ENCODE measurements at regions not wholly inside any gene's neighbourhood (a gene's known extent, or its start where the extent isn't known, plus 50 kb on each side); places are given as distances from the start of the nearest gene placed in this dataset.

- peaks cover 13% of the 10 kb centered on the region for H4K20me1 ChIP-seq (ENCODE audit: insufficient read depth)
- no peaks in the 10 kb centered on the region for H3K27me3 ChIP-seq (ENCODE audit: insufficient read depth)
These were observed 141.0 kb upstream of the CIBAR2 start for GRCh38 chr16:85253084-85253941.

More at GRCh38 chr16:85253084-85253941, 141.0 kb upstream of the CIBAR2 start:
- no peaks in the 10 kb centered on the region; the same call in 1 of the 2 replicates for H3K79me2 ChIP-seq (ENCODE audit: insufficient read depth)
- no peak overlapping the region for H2AFZ ChIP-seq (ENCODE audit: low read depth)
- H3K4me1 ChIP-seq (ENCODE audit: control insufficient read depth in 1 of 2, insufficient read depth in 2 of 2, low read depth in 1 of 2, low read length in 1 of 2): peaks cover 0 to 55% of the 10 kb centered on the region in 2 experiments; a peak in 1 of 4 replicates
- H3K36me3 ChIP-seq (replicated peaks in 1 of 2; ENCODE audit: control insufficient read depth in 1 of 2, insufficient read depth in 2 of 2, low read length in 1 of 2): no peaks in the 10 kb centered on the region
- H3K4me2 ChIP-seq: no peak overlapping the region
- POLR2A ChIA-PET: interaction anchor here (1.0 kb wide), 1 partner anchor 34 kb away, joined by 3 read pairs; no protein-coding TSS in a partner anchor
- no peak overlapping the region for H3K9ac ChIP-seq
- peak overlapping the region in 1 of 2 experiments; percentile 60; a peak in 2 of 4 replicates for H3K27ac ChIP-seq (ENCODE audit: low read depth in 2 of 2, low read length in 1 of 2)
- H3F3A ChIP-seq (replicated peaks; ENCODE audit: insufficient read depth): peaks cover 9% of the 10 kb centered on the region
- CTCF ChIA-PET: interaction anchor here (0.6 to 11.7 kb wide), 85 partner anchors 8 to 763 kb away, joined by 3 to 180 read pairs (median 4); partner anchors contain the start of genes CIBAR2 and GSE1
- peak; percentile 93 for DNase-seq
- H3K9me2 ChIP-seq: no peaks in the 10 kb centered on the region
- WGBS (ENCODE audit: low lambda C conversion rate): 60% methylated on average over 6 of the region's 22 CpGs
- TF ChIP-seq FOXJ3 (CRISPR knock-in tag; IDR thresholded peaks at IDR 0.05) (0 out of 2 replicates have a peak, but pooled peaks have one; percentile 30), SMC3 (IDR thresholded peaks at IDR 0.05; ENCODE audit: low read depth, low read length) (peak; percentile 68), IRF3 (IDR thresholded peaks at IDR 0.05; ENCODE audit: low read depth, low read length) (no peak), MEF2A (IDR thresholded peaks at IDR 0.05; ENCODE audit: borderline replicate concordance, low read depth) (no peak), NRF1 (IDR thresholded peaks at IDR 0.05; ENCODE audit: low read depth, low read length) (no peak), ZBTB33 (IDR thresholded peaks at IDR 0.05; ENCODE audit: borderline replicate concordance, low read depth) (no peak), MXI1 (IDR thresholded peaks at IDR 0.05; ENCODE audit: low read depth, low read length) (no peak), FOSL2 (IDR thresholded peaks at IDR 0.05; ENCODE audit: borderline replicate concordance, low read depth) (no peak), RCOR1 (IDR thresholded peaks at IDR 0.05; ENCODE audit: low read length) (no peak), POLR2AphosphoS5 (IDR thresholded peaks at IDR 0.05; ENCODE audit: low read depth, low read length) (no peak), RXRA (IDR thresholded peaks at IDR 0.05; ENCODE audit: borderline replicate concordance, low read depth) (no peak), YY1 (IDR thresholded peaks at IDR 0.05; ENCODE audit: low read depth) (no peak), RAD21 (IDR thresholded peaks at IDR 0.05; ENCODE audit: low read length) (peak; percentile 77), JUND (IDR thresholded peaks at IDR 0.05) (no peak), CHD2 (IDR thresholded peaks at IDR 0.05; ENCODE audit: low read length, partially characterized antibody) (no peak), EZH2phosphoT487 (IDR thresholded peaks at IDR 0.05; ENCODE audit: borderline replicate concordance, low read depth) (no peak), TAF1 (IDR thresholded peaks at IDR 0.05; ENCODE audit: borderline replicate concordance, low read depth, low read length) (no peak), NFIC (IDR thresholded peaks at IDR 0.05; ENCODE audit: borderline replicate concordance) (no peak), CTCF (IDR thresholded peaks at IDR 0.05) (peak; percentile 94)
- TF ChIP-seq, protein P1, sequence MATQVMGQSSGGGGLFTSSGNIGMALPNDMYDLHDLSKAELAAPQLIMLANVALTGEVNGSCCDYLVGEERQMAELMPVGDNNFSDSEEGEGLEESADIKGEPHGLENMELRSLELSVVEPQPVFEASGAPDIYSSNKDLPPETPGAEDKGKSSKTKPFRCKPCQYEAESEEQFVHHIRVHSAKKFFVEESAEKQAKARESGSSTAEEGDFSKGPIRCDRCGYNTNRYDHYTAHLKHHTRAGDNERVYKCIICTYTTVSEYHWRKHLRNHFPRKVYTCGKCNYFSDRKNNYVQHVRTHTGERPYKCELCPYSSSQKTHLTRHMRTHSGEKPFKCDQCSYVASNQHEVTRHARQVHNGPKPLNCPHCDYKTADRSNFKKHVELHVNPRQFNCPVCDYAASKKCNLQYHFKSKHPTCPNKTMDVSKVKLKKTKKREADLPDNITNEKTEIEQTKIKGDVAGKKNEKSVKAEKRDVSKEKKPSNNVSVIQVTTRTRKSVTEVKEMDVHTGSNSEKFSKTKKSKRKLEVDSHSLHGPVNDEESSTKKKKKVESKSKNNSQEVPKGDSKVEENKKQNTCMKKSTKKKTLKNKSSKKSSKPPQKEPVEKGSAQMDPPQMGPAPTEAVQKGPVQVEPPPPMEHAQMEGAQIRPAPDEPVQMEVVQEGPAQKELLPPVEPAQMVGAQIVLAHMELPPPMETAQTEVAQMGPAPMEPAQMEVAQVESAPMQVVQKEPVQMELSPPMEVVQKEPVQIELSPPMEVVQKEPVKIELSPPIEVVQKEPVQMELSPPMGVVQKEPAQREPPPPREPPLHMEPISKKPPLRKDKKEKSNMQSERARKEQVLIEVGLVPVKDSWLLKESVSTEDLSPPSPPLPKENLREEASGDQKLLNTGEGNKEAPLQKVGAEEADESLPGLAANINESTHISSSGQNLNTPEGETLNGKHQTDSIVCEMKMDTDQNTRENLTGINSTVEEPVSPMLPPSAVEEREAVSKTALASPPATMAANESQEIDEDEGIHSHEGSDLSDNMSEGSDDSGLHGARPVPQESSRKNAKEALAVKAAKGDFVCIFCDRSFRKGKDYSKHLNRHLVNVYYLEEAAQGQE (IDR thresholded peaks at IDR 0.05; ENCODE audit: low read depth, low read length): no peak
- TF ChIP-seq, protein P2, sequence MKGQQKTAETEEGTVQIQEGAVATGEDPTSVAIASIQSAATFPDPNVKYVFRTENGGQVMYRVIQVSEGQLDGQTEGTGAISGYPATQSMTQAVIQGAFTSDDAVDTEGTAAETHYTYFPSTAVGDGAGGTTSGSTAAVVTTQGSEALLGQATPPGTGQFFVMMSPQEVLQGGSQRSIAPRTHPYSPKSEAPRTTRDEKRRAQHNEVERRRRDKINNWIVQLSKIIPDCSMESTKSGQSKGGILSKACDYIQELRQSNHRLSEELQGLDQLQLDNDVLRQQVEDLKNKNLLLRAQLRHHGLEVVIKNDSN (IDR thresholded peaks at IDR 0.05; ENCODE audit: borderline replicate concordance, low read depth): no peak
- H3K4me3 ChIP-seq (ENCODE audit: low read depth in 2 of 2, low read length in 1 of 2): no peak overlapping the region; a peak in 1 of 4 replicates
- H3K9me3 ChIP-seq: no peaks in the 10 kb centered on the region
